ENCODE measurements at regions not wholly inside any gene's neighbourhood (a gene's known extent, or its start where the extent isn't known, plus 50 kb on each side); places are given as distances from the start of the nearest gene placed in this dataset.

- TF ChIP-seq REST (IDR thresholded peaks at IDR 0.05; ENCODE audit: unreplicated experiment) (no peak), ZNF331 (CRISPR knock-in tag; IDR thresholded peaks at IDR 0.05; ENCODE audit: low read depth) (no peak), ZNF462 (CRISPR knock-in tag; IDR thresholded peaks at IDR 0.05) (no peak), NANOG (IDR thresholded peaks at IDR 0.05; ENCODE audit: borderline replicate concordance) (no peak)
Measured at GRCh38 chr18:73690222-73690621, 457.4 kb downstream of the FBXO15 start (continued).

All from GM23338 (cell line).